NCI-H345 treated with DMSO at 0.1 percent for 48 hours (cell line): ENCODE measurements at regions not wholly inside any gene's neighbourhood (a gene's known extent, or its start where the extent isn't known, plus 50 kb on each side); places are given as distances from the start of the nearest gene placed in this dataset.

Source experiments
- DNase-seq: peaks from one replicate; lab custom pipeline; 2025; ENCODE audit not compliant: unreplicated experiment; lab: John Stamatoyannopoulos, UW

DNA sequence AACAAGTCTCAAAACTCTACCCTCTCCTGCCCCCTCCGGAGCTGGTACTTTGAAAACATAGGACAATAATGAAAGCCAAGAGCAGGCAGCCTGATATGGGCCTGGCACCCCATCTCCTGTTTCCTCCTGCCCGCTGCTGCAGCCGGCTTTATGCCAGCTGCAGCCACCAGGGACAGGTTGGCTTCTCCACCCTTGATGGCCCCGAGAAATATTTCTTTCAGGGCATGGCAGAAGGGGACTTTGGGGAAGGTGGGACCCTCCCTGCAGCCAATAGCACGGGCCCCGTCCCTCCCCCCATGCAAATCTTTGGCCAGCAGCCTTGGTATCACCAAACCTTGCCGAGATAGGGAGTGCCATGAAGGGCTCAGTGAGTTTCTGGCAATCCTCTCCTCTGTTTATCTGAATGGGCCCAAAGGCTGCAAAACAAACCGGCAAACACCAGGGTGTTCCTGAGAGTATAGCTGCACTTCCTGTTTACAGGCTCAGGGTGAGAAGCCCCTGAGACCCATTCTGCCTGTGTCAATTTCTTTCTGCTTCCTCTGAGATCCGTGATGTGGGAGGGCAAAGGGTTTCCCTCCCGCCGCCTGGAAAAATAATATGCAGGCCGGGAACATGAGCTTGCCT is 73.4 kb upstream of the BOD1 start:
- no peak for DNase-seq

DNA sequence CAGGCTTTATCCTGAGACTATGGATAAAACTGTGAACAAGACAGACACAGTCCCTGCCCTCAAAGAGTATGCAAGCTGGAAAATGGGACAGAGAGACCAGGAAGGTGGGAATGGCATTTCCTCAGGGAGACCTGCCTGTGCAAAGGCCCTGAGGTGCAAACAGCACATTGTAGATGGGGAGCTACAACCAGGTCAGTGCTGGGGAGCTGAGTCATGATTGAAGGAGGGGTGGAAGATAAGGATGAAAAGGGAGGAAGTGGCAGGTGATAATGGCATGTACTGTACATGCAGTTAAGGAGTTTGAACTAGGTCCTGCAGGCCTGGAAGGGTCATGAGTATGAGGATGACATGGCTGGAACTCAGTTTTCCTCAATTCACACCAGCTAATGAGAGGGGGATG is 75.5 kb upstream of the BOD1 start:
- DNase-seq: no peak

DNA sequence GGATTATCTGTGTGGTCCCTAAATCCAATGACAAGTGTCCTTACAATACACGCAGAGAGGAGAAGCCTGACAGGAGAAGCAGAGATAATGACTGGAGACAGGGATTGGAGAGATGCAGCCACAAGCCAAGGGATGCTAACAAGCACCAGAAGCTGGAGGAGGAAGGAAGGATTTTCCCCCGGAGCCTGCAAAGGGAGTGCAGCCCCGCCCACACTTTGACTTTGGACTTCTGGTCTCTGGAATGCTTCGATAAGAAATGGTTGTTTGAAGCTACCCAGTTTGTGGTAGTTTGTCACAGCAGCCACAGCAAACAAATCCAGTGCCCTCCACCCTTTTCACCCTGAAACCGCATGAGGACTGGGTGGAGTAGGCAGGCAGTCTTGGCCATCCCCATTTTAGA is 77.2 kb upstream of the BOD1 start:
- no peak for DNase-seq

DNA sequence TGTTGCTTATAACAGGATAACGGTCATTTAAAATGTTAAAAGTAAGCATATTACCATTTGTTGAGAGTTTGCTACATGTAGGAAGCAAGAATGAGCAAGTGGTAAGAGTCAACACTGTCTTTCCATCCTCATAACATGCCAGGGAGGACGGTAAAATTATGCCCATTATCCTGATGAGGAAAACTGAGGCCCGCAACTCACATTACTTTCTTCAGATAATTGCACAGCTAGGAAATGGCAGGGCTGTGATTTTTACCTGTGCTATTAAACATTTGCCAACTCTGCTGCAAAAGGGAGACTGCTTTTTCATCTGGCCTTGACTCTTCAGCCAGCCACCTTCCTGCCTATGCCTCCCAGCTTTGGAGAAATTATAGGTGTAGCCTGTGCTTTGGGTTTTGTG is 79.8 kb upstream of the BOD1 start:
- DNase-seq: no peak

DNA sequence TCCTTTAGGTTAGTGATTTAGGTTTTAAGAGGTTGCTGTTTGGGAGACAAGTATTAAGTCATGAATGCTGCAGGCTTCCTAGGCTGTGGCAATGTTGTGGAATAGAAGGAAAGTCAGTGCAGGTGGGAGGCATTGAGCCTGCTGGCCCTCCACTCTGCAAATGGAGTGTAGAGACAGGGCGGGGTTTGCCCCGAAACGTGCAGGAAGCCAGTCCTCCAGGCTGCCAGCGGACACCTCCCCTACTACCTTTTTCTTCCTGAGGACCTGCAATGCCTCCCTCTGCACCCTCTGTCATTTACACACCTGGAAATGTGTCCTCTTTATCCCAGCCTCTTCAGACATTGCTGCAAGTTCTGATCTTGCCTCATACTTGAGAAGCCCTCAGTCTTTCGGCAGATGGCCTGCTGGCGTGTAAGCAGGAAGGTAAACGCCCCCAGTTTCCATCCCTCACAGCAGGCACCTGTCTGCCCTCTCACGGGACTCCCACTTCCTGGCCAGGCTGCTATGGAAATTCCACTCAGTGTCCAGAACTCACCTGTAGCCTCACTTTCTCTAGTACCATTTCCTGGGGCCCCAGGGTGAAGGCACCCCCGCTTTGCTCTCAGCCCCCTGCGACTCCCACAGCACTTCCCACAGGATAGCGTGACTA is 81.6 kb upstream of the BOD1 start:
- DNase-seq: peak; percentile 61

GRCh38 chr5:173699966-173700365 is 83.5 kb upstream of the BOD1 start:
- no peak for DNase-seq

DNA sequence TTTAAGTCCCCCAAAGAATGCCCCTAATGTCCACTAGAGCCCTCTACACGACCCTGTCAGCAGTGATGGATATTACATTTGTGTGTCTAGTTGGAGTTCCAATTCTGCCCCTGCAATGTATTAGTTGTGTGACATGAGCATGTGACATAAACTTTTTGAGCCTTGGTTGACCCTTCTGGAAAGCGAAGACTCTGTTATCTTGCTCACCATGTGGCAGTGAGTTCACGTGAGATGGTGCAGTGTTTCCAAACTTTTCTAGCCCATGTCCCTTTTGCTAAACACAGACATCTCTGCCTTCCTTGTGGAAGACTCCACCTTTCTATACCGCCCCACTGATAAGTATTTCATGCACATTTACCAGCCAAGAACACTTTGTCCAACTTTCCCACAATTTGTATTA is 87.0 kb upstream of the BOD1 start:
- no peak for DNase-seq

GRCh38 chr5:173704615-173705511 is 88.4 kb upstream of the BOD1 start:
- DNase-seq: no peak

GRCh38 chr5:173705512-173706044 is 89.1 kb upstream of the BOD1 start:
- DNase-seq: no peak

DNA sequence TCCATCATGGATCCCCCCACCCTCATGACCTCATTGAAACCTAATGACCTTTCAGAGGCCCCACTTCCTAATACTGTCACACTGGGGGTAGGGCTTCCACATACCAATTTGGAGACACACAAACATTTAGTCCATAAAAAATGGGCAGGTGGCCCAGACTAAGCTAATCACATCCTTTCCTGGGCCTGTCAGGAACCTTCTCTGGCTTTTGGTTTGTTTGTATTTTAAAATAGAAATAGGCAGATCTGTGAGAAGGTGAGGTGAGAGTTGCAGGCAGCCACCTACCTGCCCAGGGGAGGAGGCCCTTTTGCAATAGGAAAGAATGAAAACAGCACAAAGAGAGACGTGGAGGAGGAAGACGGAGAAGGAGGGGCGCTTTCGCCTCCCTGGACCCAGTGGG is 90.2 kb upstream of the BOD1 start:
- DNase-seq: no peak

GRCh38 chr5:173707392-173707791 is 90.9 kb upstream of the BOD1 start:
- DNase-seq: no peak

- no peak for DNase-seq
Measured at GRCh38 chr5:173709145-173709544, 92.7 kb upstream of the BOD1 start.

GRCh38 chr5:173709761-173710160 is 93.3 kb upstream of the BOD1 start:
- no peak for DNase-seq

GRCh38 chr5:173710528-173710927 is 94.1 kb upstream of the BOD1 start:
- no peak for DNase-seq

GRCh38 chr5:173711466-173711865 is 95.0 kb upstream of the BOD1 start:
- DNase-seq: no peak

- no peak for DNase-seq
Measured at GRCh38 chr5:173712609-173713175, 96.2 kb upstream of the BOD1 start.

DNA sequence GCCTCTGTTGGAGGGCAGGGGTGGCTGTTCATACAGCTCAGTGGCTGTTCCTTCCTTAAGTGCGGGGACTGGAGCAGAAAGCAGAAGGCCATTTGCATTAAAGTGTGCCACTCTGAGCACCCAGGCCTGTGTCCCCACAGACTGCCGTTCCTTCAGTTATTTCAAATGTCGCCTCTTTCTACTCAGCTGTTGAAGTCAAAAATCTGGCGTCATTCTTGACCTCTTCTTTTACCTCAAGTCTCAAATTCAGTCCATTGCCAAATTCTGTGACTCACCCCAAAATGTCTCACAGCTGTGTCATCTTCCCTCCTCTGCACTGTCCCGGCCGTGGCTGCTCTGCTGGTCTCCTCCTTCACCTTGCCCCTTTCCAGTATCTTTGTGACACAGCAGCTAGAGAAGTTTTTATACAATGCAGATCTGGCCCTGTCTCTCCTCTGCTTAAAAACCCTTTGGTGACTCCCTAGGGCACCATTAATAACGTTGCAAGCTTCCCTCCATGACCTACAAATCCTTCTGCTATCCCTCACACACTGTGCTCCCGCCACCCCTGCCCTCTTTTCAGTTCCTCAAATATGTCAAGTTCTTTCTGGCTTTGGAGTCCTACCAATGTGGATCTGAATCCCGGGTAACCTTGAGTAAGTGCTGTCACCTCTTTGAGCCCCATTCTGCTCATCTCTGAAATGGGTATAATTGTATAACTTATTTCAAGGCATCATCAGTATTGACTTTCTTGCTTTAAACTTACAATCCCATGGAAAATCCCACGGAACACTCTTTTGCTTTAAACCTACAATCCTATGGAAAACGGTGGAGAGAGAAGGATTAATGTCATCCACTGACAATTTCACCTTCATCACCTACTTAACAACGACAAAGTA is 98.3 kb upstream of the BOD1 start:
- no peak for DNase-seq

GRCh38 chr5:173715607-173716006 is 99.2 kb upstream of the BOD1 start:
- DNase-seq: no peak

- DNase-seq: no peak
Measured at GRCh38 chr5:173716058-173716682, 99.7 kb upstream of the BOD1 start.

GRCh38 chr5:173717959-173718358 is 101.5 kb upstream of the BOD1 start:
- DNase-seq: no peak
